NCI-H146 treated with DMSO at 0.1 percent for 48 hours (cell line): ENCODE measurements at regions not wholly inside any gene's neighbourhood (a gene's known extent, or its start where the extent isn't known, plus 50 kb on each side); places are given as distances from the start of the nearest gene placed in this dataset.

Source experiments
- DNase-seq: peaks from one replicate; lab custom pipeline; 2025; ENCODE audit not compliant: unreplicated experiment; lab: John Stamatoyannopoulos, UW

DNA sequence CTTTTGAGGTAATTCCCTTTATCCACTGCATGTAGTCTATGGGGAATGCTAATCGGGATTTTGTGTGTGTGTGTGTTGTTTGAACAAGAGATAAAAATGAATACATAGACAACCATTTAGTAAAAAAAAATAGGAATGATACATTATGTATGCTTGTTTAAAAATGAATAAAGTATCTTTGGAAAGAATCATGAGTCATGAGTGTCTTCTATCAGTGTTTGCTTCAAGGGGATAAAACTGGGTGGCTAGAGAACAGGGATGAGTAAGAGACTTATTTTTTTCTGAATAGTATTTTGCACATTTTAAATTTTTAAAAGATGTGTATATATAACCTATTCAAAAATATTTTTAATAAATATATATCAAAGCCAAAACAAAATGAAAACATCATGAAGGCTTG, 839.4 kb upstream of the ADGRL4 start:
- no peak for DNase-seq

DNA sequence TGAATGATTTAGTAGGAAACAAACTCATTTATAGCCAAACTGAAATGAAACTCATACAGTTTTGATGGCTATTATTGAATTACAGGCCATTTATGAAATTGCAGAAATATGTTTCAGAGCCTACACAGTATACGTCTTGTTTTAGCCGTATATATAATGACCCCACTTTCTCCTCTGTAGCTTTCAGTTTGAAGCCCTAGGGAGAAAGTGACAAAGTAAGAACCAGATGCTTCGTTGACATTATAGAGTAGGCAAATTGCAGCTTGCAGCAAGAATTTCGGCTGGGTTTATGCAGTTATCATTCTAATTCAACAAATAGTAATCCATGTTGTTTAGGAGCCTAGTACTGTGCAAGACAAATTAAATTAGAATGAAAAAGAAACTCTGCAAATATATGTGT, 836.3 kb upstream of the ADGRL4 start:
- no peak for DNase-seq

DNA sequence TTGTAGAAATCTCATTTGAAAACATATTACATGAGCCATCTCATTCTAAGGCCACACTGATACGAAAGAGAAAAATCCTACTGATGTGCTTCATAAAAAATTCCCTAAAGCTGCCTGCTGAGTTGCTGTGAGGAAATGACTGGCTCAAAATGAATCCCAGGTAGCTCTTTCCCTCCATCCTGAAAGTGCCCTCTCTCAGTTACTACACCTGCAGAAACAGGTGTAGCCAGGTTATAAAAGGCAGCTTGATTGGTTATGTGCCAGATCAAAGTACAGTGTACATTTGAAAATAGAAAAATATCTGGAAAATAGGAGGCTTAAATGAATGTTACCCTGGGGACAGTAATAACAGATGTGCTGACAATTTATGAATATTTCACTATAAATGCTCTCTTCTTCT, 833.4 kb upstream of the ADGRL4 start:
- DNase-seq: no peak

DNA sequence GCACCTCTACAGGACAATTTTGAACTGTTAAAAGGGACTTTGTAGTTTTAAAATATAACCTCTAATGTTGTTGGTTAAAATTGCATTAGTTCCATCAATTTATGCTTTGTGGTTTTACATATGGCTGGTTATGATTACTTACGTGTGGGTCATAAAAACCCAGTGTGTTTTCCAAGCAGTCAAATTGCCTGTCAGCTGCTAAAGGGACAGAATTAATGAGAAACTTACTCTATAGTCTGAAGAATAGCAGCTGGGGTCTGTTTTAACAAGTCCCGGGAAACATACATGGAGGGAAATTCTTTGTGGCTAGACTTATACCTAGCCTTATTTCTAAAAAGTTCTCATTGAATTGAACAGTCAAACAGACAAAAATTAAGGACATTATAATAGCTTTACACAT, 820.9 kb upstream of the ADGRL4 start:
- no peak for DNase-seq

DNA sequence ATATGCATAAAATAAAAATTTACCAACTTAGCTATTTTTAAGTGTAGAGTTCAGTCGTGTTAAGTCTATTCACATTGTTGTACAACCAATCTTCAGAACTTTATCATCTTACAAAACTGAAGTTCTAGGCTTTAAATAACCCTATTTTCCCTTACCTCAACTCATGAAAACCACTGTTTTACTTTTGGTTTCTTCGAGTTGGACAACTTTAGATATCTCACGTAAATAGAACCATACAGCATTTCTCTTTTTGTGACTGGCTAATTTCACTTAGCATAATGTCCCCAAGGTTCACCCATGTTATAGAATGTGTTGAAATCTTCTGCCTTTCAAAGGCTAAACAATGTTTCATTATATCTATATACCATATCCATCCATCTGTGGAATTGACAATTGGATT, 819.0 kb upstream of the ADGRL4 start:
- DNase-seq: no peak

DNA sequence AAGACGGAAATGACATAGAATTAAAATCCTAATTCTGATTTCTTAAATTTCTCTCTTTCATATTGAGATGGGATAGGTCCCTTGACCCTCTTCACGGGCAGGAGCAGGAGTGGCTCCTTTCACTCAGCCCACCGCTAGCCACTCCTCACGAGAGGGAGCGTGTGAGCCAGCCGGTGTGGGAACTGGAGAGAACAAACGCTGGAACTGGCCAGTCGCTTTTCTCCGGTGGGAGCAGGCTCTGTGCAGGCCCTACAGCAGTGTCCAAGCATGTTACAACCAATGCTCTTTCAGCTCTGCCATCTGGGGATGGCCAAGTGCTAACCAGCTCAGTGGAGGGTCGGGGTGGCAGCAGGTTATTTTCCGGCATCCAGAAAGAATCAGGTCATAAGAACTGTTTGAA, 815.5 kb upstream of the ADGRL4 start:
- DNase-seq: no peak

DNA sequence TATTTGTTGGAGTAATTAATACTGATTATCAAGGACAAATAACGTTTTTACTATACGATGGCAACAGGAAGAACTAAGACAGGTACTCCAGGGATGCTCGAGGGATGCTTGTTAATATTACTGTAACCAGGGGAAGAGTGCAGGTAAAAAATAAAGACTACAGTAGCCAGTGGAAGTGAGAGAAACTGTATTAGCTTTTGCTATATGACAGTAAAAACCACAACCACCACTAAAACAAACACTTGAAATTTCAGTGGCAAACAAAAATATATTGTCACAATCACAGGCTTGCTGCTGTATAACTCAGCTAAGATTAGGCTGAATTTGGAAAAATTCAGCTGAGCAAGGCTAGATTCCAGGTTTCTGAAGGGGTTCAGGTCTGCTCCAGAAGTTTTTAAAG, 812.6 kb upstream of the ADGRL4 start:
- DNase-seq: no peak

DNA sequence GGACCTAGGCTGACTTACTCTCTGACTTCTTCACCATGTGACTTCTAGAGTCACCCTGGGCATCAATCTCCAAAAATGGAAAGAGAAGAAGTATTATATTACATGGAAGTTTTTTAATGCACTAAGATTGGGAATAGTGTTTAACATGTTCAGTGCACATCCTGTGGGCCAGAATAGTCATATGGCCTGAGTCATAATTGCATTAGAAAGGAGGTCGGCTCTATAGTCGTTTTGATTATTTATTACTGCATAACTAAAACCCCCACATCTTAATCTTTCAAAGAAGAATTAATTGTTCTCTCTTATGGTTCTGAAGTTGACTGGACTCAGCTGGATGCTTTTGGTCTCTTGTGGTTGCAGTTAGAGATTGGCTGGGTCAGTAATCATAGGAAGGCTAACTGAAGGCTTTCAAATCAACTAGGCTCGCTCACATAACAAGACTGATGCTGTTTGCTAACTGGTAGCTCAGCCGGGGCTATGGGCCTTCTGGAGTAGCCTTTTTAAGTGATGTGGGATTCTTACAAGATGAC, 810.6 kb upstream of the ADGRL4 start:
- DNase-seq: no peak

DNA sequence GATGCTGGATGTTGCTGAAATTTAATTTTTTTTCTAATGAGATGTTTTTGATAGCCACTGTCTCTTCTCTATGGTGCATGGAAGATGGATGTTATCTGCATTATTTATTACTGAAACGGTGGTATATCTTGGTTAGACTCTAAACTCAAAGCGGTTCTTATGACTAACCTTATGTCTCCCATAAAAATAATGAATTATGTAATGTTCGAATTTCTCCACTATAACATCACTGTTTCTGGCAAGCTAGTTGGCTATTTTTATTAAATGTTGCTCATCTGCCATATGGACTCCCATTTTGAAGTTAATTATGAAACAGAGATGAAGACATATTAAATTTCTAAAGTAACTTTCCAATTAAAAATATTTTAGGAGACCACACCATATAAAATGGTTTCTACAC, 808.6 kb upstream of the ADGRL4 start:
- DNase-seq: no peak

DNA sequence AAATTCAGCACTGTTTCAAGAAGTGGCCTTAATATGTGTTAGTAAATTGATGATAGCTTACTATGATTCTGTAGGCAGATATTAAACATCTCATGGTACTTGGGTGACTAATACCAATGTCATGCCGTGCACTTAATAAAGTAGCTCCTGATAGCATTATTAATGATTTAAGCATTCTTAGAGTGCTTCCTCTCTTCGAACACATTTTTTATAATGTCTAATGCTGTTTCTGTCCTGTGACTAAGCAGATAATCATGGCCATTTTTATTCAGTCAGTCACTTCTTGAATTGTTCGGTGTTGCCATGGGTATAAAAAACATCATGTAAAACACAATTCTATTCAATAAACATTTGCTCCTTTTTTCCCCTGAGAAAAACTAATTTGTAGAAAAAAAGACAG, 804.6 kb upstream of the ADGRL4 start:
- DNase-seq: no peak

DNA sequence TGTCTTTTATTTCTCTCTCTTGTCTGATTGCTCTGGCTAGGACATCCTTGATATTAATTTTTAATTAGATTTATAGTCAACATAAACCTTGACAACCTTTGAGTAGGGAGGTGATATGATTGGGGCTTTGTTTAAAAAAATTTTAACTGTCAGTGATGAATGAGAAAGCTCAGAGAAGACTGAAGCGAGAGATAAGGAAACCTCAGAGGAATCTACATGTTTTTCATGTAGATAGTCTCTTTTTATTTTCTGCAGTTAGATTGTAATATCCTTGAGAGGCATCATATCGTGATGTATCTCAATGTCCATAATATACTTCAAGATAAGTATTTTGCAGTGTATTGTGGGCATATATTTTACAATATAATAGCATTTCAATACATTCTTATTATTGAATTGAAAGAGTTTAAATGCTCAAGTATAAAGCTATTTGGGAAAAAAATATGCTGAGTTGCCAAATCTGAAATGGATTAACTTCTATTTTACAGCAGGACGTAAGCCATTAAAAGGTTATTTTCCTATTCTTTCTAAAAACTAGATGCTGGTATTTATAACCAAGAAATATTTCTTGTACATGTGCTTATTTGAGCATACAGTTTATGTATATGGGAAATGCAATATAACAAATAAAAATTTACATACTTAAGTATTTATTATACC, 802.4 kb upstream of the ADGRL4 start:
- no peak for DNase-seq

DNA sequence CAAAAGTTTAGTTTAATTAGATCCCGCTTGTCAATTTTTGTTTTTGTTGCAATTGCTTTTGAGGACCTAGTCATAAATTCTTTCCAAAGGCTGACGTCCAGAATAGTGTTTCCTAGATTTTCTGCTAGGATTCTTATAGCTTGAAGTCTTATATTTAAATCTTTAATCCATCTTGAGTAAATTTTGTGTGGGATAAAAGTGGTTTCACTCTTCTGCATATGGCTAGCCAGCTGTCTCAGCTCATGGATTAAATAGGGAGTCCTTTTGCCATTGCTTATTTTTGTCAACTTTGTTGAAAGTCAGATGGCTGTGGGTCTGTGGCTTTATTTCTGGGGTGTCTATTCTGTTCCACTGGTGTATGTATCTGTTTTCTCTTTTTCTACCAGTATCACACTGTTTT, 801.3 kb upstream of the ADGRL4 start:
- DNase-seq: no peak

DNA sequence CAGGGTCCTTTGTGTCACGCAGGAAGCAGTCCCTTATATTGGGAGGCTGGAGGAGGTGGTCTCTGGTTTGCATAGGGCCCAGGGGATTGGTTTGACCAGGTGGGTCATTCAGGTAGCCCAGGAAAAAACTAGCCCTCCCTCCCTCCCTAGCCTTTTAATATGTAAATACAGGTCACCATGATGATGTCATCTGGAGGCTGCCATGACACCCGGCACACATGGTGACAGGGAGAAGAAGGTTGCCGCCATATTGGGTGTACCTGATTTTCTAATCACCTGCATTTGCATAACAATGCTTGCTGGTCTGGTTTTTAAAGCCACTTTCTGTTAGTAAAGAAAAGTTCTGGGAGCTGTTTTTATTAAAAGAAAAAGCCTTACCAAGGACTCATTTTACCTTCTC, 791.0 kb upstream of the ADGRL4 start:
- DNase-seq: no peak

DNA sequence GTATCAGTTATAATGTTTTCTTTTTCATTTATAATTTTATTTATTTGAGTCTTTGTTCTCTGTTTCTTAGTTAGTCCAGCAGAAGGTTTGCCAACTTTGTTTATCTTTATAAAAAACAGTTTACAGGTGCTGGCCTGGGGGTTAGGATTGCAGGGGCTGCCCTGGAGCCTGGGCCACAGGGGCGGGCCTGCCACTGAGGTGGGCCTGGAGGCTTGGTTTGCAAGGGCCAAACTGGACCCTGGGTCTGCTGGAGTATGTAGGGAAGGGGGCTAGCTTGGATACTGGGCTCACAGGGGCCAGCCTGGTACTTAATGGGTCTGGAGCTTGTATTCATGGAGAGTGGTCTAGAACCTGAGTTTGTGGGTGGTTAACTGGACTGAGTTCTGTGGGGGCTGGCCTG, 789.9 kb upstream of the ADGRL4 start:
- DNase-seq: no peak

DNA sequence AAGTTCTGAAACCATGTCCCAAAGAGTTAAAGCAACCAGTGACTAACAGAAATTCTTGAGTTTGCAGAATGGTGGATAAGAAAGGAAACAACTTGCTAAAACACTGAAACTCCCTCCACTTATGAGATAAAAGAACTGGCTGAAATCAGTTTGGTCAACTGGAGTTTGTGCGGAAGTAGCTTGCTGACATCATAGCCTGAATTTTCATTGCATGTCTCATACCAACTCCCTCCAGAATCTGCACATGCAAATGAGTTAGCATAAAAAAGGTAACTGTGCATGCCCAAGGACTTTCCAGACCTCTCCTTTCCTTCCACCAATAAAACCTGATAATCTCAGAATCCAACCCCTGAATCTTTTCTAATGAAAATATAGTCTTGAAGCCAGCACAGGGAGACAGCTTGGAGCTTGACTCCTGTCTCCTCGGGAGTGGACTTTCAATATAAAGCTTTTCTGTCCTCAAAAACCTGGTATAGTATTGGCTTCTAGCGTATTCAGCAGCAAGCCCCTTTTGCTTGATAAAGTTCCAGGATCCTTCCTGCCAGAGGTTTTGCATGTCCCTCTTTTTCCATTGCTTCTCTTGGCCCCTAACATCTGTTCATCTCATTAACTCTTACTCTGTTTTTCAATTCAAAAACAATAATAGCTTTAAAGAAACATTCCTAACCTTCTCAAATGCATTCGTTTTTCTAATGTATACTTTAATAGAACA, 785.8 kb upstream of the ADGRL4 start:
- no peak for DNase-seq

DNA sequence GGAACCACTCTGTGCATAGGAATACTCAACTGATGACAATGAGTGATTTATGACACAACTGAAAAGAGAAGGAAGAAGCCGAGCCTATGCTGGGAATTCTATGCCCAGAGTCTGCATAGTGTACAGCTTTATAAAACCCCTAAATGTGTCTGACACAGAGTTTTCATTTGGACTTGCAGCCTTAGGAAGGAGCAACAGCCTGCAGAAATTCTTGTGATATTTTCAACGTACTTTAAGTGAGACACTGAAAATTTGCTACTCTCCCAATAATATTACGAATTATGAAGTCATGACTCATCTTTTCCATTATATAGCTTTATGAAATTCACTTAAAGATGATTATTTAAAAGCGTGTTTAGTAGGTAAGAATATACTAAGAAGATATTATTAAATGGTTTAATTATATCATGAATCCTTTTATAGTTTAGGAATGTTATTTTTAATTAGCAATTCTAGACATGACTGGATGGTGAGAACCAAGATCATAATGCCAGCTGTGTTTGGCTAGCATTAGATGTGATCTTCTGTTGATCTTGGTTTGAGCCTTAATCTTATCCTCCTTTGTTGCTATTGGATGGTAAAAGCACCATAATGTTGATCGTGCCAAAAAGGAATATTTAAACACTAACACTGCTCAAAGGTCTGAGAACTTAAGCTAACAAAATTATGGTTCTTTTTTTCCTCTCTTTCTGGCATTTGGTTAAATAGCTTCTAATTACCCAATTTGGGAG, 785.1 kb upstream of the ADGRL4 start:
- DNase-seq: no peak

DNA sequence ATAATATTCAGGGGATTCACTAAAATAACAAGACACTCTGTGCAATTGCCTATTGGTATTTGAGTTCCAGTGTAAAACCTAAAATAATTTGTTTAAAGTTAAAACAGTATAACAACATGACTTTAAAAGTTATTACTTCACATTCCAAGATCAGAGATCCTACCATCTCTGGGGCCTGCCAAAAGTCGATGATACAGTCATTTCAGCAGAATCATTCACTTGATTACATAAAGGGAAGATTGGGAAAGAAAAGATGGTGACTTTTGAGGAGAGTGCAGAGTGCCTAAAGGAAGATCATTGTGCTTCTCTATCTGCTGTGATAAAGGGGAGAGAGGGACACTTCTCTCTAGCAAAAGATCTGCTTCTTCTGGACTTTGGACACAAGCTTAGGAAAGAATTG, 784.4 kb upstream of the ADGRL4 start:
- DNase-seq: no peak

DNA sequence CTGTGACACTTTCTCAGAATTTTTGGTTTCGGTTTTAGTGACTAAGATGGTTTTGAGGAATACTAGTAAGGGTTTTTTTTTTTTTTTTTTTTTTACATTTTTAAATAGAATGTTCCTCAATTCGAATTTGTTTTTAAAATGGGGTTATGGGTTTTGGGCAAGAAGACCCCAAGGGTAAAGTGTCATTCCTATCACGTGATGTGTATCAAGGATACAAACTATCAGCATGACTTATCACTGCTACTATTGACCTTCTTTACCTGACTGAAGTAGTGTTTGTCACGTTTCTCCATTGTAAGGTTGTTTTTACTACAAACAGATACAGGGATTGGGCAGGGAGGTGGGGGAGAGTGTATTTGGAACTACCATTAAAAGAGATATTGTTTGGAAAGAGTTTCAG, 781.1 kb upstream of the ADGRL4 start:
- DNase-seq: no peak

DNA sequence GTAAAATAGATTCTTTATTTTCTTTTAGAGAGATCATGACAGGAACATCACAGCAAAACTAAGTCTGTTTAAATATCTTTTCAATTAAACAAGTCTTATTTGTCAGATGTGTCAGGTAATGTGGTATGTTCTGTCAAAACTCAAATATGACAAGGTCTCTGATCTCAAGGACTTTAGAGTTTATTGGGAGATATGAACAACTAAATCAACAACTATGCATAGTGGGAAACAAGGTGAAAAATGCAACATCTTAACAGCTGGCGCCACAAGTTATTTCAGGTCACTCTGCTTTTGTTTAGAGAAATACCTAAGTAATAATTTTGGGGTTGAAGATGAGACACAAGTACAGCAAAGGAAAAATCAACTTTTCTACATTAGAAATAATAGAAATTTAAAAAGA, 779.4 kb upstream of the ADGRL4 start:
- DNase-seq: no peak

DNA sequence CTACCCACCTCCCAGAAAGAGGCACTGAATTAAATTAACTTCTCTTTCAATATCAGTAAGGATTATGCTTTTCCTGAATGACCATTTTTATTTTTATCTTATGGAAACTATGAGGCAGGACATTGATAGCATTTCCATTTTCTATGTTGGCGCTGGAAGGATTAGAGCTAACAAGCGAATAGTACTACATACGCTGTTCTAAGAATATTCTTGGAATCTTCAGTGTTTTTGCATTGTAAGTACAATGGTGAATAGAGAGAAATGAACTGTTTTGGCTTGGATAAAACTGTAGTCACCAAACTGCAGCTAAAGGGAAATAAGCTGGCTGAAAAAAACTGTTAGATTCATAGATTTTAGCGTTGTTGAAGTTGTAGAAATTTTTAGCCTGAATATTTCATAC, 779.0 kb upstream of the ADGRL4 start:
- DNase-seq: no peak

DNA sequence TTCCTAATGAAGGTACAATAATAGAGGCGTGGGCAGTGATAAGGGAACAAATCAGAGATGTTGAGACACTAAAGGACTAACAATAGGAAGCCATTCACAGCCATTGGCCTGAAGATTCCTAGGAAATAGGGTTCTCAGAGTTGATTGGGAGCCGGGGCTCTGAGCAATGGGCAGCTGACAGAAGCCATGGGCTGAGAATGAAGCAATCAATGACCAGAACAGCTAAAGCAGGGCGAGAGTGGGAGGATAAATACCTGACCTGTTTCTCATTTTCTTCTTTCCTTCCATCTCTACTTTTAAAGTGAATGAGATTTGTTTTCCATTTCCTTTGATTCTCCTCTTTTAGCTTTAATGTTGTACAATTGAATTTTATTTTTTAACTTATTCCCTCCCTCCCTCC, 774.7 kb upstream of the ADGRL4 start:
- DNase-seq: no peak
